Stimulated activated CD8-positive, alpha-beta memory T cell treated with anti-CD3 and anti-CD28 coated beads, Interleukin-12 subunit alpha, Interleukin-12 subunit beta, amount 100 ng/mL, for 1 hour (primary cell): ENCODE measurements at regions not wholly inside any gene's neighbourhood (a gene's known extent, or its start where the extent isn't known, plus 50 kb on each side); places are given as distances from the start of the nearest gene placed in this dataset.
A peak's percentile ranks its signal among the peaks of the same experiment; 100 is the strongest.

Experiments used
- DNase-seq: peaks from one replicate; pipeline ENCODE4 v3.0.0-alpha.2; 2020; ENCODE audit warnings: low read depth

DNA sequence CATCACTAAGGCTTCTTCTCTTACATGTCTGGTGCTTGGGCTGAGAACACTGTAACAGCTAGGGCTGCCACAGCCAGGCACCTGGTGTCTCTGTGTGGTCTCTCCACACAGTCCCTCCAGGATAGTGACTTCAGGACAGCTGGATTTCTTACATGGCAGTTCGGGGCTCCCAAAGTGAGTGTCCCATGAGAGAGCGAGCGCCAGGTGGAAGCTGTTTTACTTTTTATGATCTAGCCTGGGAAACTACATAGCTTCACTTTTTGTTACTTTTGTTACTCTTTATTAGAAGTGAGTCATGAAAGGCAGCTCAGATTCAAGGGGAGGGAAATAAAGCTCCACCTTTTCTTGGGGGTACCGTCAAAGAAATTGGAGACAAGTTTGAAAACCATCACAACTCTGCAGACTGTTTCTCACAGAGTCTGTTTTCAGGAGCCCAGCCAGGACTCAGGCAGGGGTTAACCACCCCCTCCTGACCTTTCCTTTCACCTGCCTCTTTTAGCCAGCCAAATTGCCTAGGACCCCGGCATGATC is 373.0 kb downstream of the MID1IP1 start:
- DNase-seq: no peak

DNA sequence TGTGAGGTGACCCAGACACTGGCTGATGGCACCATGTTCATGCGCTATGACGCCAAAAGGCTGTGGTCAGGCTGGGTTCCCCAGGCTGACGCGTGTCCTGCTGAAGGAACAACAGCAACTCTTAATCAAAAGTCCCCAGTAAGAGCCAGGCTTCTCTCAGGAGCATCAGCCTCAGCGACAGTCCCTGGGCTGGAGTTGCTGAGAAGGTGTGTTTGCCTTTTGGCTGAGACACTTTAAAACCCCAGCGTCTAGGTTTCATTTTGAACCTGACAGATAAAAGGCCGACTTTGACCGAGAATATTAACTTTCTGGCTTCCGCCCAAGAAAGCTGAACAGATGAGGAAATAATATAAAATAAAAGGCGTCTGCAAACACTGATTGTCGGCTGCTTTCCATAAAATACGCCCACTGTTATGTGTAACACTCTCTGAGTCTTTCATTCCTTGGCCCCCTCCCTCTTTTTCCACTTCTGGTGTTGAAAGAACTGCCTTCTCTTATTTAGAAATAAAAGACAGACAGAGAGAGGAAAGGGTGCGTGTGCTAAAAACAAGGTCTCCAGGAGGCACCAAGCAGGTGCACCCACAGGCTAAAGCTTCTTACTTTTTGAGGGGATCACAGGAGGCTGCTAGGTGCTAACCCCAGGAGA is 373.6 kb downstream of the MID1IP1 start:
- DNase-seq: no peak

DNA sequence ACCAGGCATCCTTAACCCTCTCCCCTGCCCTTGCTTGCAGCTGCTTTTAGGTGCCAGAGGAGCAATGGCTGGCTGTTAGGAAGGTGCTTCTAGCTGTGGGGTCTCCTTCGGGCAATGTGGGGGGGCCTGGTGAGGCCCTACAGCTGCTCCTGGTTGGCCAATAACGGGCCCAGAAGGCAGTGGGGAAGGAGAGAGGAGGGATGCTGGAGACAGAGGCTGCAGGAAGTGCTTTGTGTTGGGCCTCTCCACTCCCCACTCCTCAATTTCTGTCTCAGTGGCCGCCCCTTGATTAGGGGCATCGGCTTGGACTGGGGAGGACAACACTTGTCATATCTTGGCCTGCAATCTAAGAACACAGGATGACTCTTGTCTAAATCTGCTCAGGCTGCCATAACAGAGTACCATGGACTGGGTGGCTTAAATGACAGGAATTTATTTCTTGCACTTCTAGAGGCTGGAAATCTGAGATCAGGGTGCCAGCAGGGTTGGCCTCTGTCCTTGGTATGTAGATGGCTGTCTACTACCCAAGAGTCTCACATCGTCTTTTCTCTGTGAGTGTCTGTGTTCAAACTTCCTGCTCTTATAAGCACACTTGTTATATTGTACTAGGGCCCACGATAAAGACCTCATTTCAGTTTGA is 374.3 kb downstream of the MID1IP1 start:
- DNase-seq: no peak

DNA sequence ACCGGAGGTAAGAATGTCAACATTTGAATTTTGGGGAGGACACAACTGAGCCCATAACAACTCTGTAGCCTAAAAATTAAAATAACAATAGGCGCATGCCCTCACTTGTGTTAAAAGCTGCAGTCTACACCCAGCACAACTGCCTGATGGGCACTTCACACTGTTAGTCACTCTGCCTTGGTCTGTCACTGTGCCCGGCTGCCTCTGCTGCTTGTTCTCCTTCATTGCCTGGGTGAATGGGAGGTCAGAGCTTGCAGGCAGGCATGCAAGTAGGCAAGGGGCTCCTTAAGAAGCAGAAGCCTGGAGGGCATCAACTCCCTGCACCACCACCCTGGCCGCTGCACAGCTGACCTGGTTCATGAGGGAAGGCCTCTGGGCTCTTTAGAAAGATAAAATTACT is 374.8 kb downstream of the MID1IP1 start:
- no peak for DNase-seq

DNA sequence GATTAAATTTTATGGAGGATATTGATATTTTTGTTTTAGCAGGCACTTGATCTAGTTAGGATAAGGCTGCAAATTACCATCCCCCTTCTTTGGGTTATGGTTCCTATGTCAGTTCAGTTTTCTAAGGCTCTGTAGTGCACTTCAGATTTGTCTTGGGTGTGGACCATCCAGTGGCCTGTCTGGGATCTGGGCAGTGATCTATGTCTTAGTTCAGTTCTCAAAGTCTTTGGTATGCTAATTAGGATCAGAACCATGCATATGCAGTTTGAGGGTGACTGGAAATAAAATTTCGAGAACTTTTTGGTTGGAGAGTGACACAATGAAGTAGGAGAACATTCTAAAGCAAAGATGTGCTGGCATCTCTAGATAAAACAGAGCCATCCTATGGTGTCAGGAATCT is 388.2 kb downstream of the MID1IP1 start:
- DNase-seq: no peak

DNA sequence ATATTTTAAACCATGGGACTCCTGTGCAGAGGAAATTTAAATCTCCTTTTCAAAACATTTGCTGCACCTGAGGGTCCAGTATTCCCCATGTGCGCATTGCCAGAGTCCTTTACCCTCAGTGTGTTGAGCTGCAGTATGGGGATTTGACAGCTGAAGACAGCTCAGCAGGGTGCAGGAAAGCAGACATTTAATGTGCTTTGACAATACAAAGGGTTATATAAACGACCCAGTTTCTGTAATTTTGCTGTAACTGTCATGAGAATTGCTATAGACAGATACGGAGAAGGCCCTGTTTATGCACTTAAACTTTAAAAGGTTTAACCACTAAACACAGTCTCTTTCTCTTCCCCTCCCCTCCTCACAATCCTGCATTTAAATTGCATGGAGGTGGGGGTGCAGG is 393.4 kb downstream of the MID1IP1 start:
- DNase-seq: no peak

DNA sequence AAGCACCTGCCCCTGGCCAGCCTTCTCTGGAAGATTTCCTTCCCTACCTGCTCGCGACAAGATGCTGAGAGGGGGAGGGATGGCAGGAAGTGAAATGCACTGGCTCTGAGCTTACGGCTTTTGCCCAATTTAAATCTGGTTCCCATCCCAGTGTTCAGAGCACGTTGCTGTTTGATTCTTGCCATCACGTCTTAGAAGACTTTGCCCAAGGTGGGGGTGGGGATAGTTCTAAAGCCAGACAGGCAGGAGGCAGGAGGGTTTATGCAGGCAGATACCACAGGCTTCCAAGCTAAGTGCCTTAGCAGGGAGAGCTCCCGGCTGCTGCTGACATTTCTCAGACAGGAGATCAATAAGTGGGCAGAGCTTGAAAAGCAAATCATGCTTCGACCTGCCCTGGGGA is 393.9 kb downstream of the MID1IP1 start:
- no peak for DNase-seq

DNA sequence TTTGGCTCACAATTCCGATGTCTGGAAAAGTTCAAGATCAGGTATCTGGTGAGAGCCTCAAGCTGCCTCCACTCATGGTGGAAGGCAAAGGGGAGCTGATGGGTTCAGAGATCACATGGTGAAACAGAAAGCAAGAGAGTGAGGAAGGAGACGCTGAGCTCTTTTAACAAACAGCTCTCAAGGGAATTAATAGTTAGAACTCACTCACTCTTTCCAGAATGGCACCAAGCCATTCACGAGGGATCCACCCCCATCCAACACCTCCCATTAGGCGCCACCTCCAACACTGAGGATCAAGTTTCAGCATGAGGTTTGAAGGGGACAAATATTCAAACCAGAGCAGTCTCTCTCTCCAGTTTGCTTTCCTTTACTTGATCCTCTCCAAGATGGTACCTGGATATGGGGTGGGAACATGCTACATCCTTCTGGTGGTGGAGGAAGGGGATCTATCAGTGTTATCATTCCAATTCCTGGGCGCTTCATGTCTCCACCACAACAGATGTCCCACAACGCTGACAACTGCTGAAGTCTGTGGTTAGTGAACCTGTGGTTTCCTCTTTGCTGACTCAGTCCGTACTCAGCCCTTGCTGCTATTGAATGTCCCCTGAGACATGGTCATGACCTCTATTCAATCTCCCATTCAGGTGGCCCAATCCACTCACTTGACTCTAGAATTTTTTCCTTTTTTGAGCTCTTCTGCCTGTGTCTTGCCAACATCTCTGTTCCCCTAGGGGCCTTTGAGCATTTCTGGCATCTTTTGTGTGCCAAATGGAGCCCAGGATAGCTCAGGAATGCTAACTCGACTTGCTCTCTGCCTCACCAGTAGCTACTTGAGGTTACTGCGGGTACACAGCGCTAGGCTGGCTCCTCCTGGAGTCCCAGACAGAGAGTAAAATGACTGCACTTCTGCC is 395.2 kb downstream of the MID1IP1 start:
- DNase-seq: peak; percentile 17

DNA sequence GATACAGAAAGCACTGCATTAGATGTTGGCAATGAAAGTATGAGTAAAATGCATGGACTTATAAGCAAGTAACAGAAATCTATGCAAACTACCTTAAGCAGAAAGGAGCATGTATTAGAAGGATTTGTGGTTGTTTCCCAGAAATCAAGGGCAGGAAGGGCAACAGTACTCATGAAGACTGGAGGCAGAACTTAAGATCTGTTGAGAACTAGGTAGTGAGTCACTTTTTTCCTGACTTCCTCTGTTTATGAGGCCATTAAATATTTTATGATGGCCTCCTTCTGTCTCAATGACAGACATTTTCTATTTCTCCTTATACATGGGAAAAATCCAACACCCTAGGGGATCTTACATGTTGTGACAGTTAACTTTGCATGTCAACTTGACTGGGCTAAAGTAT is 398.2 kb downstream of the MID1IP1 start:
- no peak for DNase-seq

DNA sequence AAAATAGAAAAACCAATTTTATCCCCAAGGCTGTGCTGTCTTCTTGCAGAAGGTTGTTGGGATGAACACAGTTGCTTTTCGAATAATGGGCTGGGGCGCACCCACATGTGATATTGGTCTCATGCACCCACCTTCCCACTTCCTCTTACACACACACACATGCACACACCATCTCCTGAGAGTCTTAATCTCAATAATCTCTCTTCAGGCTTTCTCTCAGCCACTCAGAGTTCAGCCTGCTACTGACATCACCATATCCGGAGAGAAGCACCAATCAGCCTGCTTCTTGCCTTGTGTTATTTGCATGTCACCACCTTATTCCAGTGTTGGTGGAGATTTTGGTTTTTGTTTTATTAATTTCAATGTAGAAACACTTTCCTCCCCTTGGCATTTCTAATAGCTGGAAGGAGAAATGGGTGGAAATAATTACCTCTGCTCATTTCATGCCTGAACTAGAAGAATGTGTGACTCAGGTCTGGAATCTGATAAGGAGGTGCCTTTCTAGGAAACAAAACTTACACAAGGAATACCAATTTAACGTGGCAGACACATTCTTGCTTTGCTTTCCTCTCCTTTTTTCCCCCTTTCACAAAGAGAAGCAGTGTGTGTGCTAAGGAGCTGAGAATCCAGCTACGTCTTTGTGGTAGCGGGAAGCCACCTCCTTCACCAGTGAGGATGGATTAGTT is 400.2 kb downstream of the MID1IP1 start:
- DNase-seq: no peak

DNA sequence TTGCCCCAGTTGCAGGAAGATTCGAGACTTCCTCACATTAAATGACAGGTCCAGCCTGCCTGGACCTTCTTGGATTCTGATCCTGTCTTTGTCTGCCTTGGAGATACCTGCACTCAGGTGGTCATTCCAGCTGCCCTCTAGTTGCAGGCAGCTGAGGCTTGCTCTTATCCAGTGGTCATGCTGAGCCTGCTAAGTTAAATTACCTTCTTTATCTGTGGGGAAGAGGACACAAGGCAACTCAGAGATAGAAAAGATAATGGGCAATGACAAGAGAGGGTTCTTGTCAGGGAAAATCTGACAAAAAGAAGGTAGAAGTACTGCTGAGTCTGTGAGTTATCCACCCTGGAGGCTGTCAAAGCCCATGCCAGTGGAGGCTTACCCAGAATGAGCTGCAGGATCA is 401.4 kb downstream of the MID1IP1 start:
- DNase-seq: no peak

DNA sequence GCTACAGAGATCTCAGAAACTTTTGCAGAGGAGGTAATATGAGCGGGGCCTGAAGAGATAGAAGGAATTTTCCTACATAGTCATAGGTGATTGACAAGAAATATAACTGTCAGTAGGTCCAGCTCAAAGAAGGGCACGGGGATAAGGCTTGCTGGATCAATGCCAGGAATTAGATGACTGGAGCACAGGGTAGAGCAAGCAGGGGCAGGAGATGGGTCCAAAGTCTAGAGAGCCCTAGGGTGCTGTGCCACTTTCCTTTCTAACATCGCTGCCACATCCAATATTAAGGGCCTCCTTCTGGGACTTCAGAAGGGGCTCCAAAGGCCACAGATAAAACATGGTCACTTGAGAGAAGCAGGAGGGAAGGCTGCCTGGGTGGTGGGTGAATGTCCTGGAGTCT is 402.2 kb downstream of the MID1IP1 start:
- DNase-seq: no peak

DNA sequence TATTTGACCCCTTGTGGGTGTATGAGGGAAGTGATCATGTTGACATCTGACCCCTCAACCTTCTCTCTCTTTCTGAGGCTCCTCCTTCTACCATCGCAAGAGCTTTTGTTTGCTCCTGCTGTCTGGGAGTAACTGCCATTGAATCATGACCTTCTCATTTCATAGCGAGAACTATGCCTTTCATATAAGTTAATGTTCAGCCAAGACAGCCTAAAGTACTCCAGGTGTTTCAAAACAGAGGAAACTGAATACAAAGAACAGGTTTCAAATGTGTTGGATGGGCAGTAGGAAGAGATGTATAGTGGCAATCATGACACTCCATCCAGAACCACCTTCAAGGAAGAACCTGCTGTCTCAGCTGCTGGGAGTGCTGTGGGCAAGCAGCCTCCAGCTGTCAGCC is 403.1 kb downstream of the MID1IP1 start:
- no peak for DNase-seq

DNA sequence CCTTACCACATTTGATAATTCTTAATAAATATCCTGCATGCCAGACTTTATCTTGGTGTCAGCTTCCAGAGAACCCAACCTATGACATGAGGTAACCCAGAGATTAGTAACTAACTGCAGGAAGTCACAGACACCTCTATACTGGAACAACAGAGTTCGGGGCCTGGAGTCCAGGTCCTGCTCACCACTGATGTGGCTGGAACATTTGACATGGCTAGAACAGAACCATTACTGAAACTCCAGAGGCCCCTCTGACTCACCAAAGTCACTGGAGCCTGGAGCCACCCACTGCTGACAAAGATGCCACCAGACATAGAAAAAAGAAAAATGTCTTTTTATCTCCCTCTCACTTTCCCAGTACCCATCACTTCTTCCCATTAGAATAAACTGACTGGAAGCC is 403.7 kb downstream of the MID1IP1 start:
- no peak for DNase-seq

DNA sequence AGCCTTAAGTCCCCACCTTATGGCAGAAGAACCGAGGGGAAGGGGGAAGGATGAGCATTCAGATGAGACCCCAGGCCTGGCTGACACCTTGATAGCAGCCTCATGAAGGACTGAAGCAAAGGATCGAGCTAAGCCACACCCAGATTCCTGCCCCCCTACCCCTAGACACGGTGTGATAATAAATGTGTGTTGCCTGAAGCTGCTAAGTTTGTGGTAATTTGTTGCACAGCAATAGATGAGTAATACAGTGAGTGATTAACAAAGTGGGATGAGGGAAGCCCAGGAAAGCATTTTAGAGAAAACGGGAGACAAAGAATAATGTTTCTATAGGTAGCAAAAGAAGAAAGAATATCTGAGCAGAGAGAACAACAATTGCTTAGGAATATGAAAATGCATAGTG is 404.2 kb downstream of the MID1IP1 start:
- DNase-seq: no peak

DNA sequence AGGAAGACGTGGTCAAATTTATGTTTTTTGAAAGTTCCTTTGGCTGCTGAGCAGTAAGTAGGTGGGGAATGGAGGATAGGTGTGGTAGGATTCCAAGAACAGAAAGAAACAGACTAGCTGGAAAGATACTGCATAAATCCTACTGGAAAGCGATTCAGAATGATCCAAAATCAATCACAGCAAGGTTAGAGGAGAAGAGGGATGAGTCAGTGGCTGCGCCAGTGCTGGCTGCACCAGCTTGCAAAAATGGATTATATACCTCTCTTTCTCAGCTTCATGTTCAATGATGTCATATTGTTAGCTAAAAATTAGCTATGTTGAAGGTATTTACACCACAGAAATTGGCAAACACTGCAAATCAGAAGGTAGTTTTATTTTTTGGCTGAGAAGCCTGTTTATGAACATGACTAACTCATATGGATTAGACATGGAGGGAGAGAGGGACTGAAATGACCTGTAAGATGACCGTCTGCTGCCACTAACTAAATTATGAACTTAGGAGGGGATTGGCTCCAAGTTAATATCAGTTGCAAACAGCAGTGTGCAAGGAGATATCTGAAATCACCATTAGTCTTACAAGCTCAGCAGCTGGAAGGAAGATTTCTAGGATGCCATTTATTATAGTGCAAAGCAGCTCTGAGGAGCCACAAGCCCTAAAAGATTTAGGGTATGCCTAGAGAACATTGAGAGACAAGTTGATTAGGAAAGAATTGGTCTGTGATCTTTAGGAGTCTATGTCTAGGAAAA is 405.3 kb downstream of the MID1IP1 start:
- no peak for DNase-seq

DNA sequence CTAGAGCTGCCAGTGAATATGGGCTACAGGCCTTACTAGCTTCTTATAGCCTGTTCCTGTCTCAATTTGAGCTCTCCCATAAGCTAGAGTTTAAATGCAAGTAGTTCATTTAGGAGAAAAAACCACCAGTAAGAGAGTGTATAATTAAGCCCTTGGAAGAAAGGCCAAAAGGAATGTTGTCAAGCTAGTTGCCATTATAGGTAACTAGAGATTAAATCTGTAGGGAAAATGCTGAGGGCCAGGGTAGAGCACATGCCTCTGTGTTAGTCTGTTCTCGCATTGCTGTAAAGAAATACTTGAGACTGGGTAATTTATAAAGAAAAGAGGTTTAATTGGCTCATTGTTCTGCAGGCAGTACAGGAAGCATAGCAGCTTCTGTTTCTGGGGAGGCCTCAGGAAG is 410.2 kb downstream of the MID1IP1 start:
- DNase-seq: no peak

DNA sequence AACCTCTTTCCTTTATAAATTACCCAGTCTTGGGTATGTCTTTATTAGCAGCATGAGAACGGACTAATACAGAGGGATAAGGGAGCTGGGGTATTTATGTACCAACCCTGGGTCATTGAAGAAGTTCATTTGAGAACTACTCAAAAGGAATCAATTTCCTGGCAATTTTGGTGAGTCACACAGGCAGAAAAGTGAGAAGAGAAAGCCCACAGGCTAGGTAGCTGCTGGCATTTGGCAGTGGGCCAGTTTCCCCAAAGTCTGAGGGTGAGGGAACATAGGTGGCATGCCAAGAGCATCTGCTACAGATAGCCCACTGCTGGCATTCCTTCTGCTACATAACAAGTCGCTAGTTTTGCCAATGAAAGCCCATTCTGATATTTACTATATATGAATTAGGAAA is 411.2 kb downstream of the MID1IP1 start:
- no peak for DNase-seq

DNA sequence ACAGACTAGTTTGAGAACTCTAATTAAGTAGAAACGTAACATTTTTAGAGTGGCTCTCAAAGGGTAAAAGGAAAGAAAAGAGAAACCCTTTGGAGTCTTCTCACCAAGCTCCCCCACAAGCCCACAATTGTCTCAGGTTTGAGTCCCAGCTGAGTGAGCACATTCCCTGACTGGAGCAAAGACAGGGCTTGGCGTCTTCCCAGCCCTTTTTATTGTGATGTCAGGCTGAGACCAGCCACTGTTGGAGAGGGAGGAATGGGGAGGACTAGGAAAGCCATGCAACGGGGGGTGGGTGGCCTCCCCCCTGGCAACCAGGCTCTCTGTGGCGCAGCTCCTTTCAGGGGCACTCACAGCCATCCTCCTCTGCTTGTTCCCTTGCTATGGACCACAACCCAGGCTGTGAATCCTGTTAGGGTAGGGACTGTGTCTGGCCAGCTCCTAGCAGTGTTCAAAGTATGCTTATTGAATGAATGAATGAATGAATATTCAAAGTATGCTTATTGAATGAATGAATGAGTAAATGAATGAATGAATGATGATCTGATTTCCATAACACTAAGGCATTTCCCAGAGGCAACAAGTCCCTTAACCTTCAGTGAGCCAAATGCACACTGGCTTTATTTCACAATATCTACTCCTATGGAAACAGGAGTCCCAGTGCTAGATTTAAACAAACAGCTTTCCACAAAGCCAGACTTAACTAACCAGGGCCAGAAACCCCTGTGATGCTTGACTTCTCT is 413.3 kb downstream of the MID1IP1 start:
- DNase-seq: no peak

DNA sequence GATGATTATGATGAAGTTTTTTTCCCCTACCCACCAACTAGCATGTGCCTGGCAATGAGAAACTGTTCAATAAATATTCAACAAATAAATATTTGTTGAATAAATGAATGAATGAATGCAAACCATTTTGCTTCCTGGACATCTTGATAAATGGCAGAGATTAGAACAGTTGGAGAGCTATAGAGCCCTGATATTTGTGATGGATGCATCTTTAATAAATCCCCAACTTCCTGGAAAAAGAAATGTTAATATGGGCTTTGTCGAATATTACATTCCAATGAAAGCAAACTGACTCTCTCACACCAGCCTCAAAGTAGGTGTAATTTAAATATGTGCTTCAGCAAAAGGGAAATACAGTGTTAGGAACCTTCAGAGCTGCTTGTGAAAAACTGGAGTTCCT is 419.7 kb downstream of the MID1IP1 start:
- no peak for DNase-seq
